ENCODE measurements at regions not wholly inside any gene's neighbourhood (a gene's known extent, or its start where the extent isn't known, plus 50 kb on each side); places are given as distances from the start of the nearest gene placed in this dataset.

GRCh38 chr14:44154874-44155273 lies 352.2 kb downstream of the FSCB start:
- Histone ChIP-seq H3K27ac (ENCODE audit: extremely low read depth, low read depth, low read length) (no peak overlapping the region), H3K9me3 (ENCODE audit: control insufficient read depth, insufficient read depth, low read depth, low read length) (no peaks in the 10 kb centered on the region), H3K36me3 (ENCODE audit: control insufficient read depth in 2 of 2, insufficient read depth in 1 of 2, low read length in 2 of 2) (no peaks in the 10 kb centered on the region), H3K4me3 (ENCODE audit: low read depth, low read length) (no peak overlapping the region), H3K4me1 (ENCODE audit: control insufficient read depth, insufficient read depth, low read length) (no peaks in the 10 kb centered on the region)
- TF ChIP-seq ZNF629 (tag by site-specific recombination; IDR thresholded peaks at IDR 0.05) (no peak), GFI1B (tag by site-specific recombination; IDR thresholded peaks at IDR 0.05) (no peak), ZNF76 (tag by site-specific recombination; IDR thresholded peaks at IDR 0.05; ENCODE audit: borderline replicate concordance, low read depth) (no peak), ZBTB8A (tag by site-specific recombination; IDR thresholded peaks at IDR 0.05) (no peak)
- ChIA-PET CTCF (no interaction called here), POLR2A (no interaction called here)

DNA sequence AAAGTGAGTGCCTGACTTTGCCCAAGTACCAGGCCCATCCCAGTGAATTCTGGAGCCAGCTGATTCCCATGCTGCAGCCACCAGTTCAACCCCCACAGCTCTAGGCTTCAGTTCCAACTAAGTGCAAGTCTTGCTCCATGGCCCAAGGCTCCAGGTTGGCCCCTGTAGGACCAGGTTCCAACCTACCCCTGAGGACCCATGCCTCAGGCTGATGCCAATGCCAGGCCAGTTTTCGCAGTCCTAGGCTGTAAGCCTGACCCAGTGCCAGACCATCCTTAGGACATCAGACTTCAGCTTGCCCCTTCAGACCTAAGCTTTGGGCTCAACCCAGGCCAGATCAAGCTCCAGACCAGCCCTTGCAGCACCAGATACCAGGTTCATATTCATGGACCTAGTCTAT lies 352.6 kb downstream of the FSCB start:
- Histone ChIP-seq H3K4me1 (ENCODE audit: control insufficient read depth, insufficient read depth, low read length) (no peaks in the 10 kb centered on the region), H3K36me3 (ENCODE audit: control insufficient read depth in 2 of 2, insufficient read depth in 1 of 2, low read length in 2 of 2) (no peaks in the 10 kb centered on the region), H3K27ac (ENCODE audit: extremely low read depth, low read depth, low read length) (no peak overlapping the region), H3K9me3 (ENCODE audit: control insufficient read depth, insufficient read depth, low read depth, low read length) (no peaks in the 10 kb centered on the region), H3K4me3 (ENCODE audit: low read depth, low read length) (no peak overlapping the region)
- no peak for TF ChIP-seq ZNF391 (tag by site-specific recombination; IDR thresholded peaks at IDR 0.05; ENCODE audit: borderline replicate concordance, low read depth)
- TF ChIP-seq ZNF24 (tag by site-specific recombination; IDR thresholded peaks at IDR 0.05) = no peak
- no peak for TF ChIP-seq IKZF3 (tag by site-specific recombination; IDR thresholded peaks at IDR 0.05)
- TF ChIP-seq ZNF138 (tag by site-specific recombination; IDR thresholded peaks at IDR 0.05; ENCODE audit: borderline replicate concordance) = no peak
- no peak for TF ChIP-seq ZNF645 (tag by site-specific recombination; IDR thresholded peaks at IDR 0.05)
- TF ChIP-seq ZNF76 (tag by site-specific recombination; IDR thresholded peaks at IDR 0.05; ENCODE audit: borderline replicate concordance, low read depth) = no peak
- no peak for TF ChIP-seq ZXDB (tag by site-specific recombination; IDR thresholded peaks at IDR 0.05)
- TF ChIP-seq, protein P1, sequence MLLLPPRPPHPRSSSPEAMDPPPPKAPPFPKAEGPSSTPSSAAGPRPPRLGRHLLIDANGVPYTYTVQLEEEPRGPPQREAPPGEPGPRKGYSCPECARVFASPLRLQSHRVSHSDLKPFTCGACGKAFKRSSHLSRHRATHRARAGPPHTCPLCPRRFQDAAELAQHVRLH (tag by site-specific recombination; IDR thresholded peaks at IDR 0.05) = no peak
- no peak for TF ChIP-seq PRDM1 (tag by site-specific recombination; IDR thresholded peaks at IDR 0.05)
- no peak for TF ChIP-seq KLF9 (tag by site-specific recombination; IDR thresholded peaks at IDR 0.05; ENCODE audit: low read depth)
- TF ChIP-seq ZNF529 (tag by site-specific recombination; IDR thresholded peaks at IDR 0.05; ENCODE audit: insufficient replicate concordance) = no peak
- TF ChIP-seq ZNF530 (tag by site-specific recombination; IDR thresholded peaks at IDR 0.05; ENCODE audit: low read depth) = no peak
- TF ChIP-seq ZNF473 (tag by site-specific recombination; IDR thresholded peaks at IDR 0.05) = no peak
- no peak for TF ChIP-seq ZBTB1 (tag by site-specific recombination; IDR thresholded peaks at IDR 0.05)
- TF ChIP-seq ZNF354C (tag by site-specific recombination; IDR thresholded peaks at IDR 0.05; ENCODE audit: borderline replicate concordance, low read depth) = no peak
- POLR2A ChIA-PET = no interaction called here
- CTCF ChIA-PET = no interaction called here

- Histone ChIP-seq H3K4me1 (ENCODE audit: control insufficient read depth, insufficient read depth, low read length) (no peaks in the 10 kb centered on the region), H3K4me3 (ENCODE audit: low read depth, low read length) (no peak overlapping the region), H3K9me3 (ENCODE audit: control insufficient read depth, insufficient read depth, low read depth, low read length) (no peaks in the 10 kb centered on the region), H3K27ac (ENCODE audit: extremely low read depth, low read depth, low read length) (no peak overlapping the region), H3K36me3 (ENCODE audit: control insufficient read depth in 2 of 2, insufficient read depth in 1 of 2, low read length in 2 of 2) (no peaks in the 10 kb centered on the region)
- TF ChIP-seq TRIM28 (IDR thresholded peaks at IDR 0.05; ENCODE audit: borderline replicate concordance, low read length) (no peak), ZNF280D (tag by site-specific recombination; IDR thresholded peaks at IDR 0.05) (no peak), ZNF24 (tag by site-specific recombination; IDR thresholded peaks at IDR 0.05) (no peak)
- CTCF ChIA-PET = interaction anchor here (0.6 kb wide), 1 partner anchor 338 kb away, joined by 3 read pairs; no protein-coding TSS in a partner anchor
- POLR2A ChIA-PET = no interaction called here
Measured at GRCh38 chr14:44151130-44151820, 355.8 kb downstream of the FSCB start.

Measured in HEK293 (cell line).